ENCODE measurements at regions not wholly inside any gene's neighbourhood (a gene's known extent, or its start where the extent isn't known, plus 50 kb on each side); places are given as distances from the start of the nearest gene placed in this dataset.

DNA sequence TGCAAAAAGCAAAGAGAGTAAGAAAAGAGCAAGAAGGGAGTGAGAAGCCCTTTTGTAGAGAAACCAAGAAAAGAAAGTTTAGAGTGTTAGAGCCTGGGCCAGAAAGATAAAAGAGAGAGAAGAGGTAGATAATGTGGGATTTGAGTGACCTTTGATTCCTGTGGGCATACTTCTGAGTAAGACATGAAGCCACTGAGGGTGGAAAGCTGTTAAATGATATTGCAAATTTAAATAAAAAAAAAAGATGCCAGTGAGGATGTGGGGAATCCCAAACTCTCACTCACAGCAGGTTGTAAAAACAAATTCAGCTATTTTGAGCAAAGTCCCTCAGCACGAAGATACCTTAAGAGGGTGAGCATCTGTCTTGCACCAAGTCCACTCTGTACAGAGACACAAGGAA is 59.4 kb upstream of the TOP3B start:
- intact Hi-C loops (cut with DNase I), result no loop called here
- H3K9me3 ChIP-seq, result no peaks in the 10 kb centered on the region
- DNase-seq, result no peak
- TF ChIP-seq, protein P1, sequence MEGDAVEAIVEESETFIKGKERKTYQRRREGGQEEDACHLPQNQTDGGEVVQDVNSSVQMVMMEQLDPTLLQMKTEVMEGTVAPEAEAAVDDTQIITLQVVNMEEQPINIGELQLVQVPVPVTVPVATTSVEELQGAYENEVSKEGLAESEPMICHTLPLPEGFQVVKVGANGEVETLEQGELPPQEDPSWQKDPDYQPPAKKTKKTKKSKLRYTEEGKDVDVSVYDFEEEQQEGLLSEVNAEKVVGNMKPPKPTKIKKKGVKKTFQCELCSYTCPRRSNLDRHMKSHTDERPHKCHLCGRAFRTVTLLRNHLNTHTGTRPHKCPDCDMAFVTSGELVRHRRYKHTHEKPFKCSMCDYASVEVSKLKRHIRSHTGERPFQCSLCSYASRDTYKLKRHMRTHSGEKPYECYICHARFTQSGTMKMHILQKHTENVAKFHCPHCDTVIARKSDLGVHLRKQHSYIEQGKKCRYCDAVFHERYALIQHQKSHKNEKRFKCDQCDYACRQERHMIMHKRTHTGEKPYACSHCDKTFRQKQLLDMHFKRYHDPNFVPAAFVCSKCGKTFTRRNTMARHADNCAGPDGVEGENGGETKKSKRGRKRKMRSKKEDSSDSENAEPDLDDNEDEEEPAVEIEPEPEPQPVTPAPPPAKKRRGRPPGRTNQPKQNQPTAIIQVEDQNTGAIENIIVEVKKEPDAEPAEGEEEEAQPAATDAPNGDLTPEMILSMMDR (IDR thresholded peaks at IDR 0.05), result no peak
- H3K4me1 ChIP-seq, result no peaks in the 10 kb centered on the region
- no peak overlapping the region for H3K27ac ChIP-seq
- no peaks in the 10 kb centered on the region for H3K27me3 ChIP-seq
- no peak overlapping the region for H3K4me3 ChIP-seq
- no peak overlapping the region for H3K9ac ChIP-seq (ENCODE audit: low read depth in 2 of 2, low read length in 2 of 2)
- no peaks in the 10 kb centered on the region for H3K36me3 ChIP-seq

DNA sequence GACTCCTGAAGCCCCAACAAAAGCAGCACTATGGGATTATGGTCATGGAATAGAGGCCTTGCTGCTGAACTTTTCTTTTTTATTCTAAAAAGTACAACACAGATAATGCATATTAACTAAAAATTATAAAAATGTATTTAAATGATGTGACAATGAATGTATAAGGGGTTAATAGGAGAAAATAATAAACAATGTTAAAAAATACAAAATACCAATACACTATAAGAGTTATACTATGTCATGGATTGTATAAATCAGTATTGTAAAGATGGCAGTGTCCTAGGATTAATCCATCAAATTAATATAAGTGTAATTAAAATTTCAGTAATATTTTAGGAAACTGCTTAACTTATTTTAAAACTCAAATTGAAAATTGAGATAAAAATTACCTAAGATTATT is 58.3 kb upstream of the TOP3B start:
- DNase-seq, result no peak
- no peaks in the 10 kb centered on the region for H3K4me1 ChIP-seq
- H3K4me3 ChIP-seq, result no peak overlapping the region
- no peak overlapping the region for H3K27ac ChIP-seq
- TF ChIP-seq, protein P1 (IDR thresholded peaks at IDR 0.05), result no peak
- intact Hi-C loops (cut with DNase I), result no loop called here
- no peak overlapping the region for H3K9ac ChIP-seq (ENCODE audit: low read depth in 2 of 2, low read length in 2 of 2)
- no peaks in the 10 kb centered on the region for H3K27me3 ChIP-seq
- H3K9me3 ChIP-seq, result no peaks in the 10 kb centered on the region
- no peaks in the 10 kb centered on the region for H3K36me3 ChIP-seq

DNA sequence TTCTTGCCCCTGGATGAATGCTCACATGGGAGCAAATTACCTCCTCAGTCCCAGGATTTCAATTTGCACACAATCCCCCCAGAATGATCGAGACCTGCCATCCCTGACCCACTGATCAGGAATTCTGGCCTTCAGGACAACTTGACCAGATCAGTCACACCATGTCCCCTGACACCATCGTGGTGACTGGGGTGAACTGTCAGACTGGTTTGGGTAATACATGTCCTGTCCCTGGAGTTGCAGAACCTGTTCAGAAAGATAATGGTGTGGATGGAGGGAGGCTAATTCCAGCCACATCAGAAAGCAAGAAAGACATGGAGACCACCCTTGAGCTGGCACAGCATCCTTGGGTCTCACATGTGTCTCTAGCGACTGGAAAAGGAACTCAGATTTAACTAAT is 57.9 kb upstream of the TOP3B start:
- no peak for DNase-seq
- no peak overlapping the region for H3K9ac ChIP-seq (ENCODE audit: low read depth in 2 of 2, low read length in 2 of 2)
- no peaks in the 10 kb centered on the region for H3K9me3 ChIP-seq
- TF ChIP-seq, protein P1 (IDR thresholded peaks at IDR 0.05), result no peak
- no peaks in the 10 kb centered on the region for H3K4me1 ChIP-seq
- H3K36me3 ChIP-seq, result no peaks in the 10 kb centered on the region
- no peak overlapping the region for H3K4me3 ChIP-seq
- H3K27me3 ChIP-seq, result no peaks in the 10 kb centered on the region
- H3K27ac ChIP-seq, result no peak overlapping the region
- intact Hi-C loops (cut with DNase I), result no loop called here

DNA sequence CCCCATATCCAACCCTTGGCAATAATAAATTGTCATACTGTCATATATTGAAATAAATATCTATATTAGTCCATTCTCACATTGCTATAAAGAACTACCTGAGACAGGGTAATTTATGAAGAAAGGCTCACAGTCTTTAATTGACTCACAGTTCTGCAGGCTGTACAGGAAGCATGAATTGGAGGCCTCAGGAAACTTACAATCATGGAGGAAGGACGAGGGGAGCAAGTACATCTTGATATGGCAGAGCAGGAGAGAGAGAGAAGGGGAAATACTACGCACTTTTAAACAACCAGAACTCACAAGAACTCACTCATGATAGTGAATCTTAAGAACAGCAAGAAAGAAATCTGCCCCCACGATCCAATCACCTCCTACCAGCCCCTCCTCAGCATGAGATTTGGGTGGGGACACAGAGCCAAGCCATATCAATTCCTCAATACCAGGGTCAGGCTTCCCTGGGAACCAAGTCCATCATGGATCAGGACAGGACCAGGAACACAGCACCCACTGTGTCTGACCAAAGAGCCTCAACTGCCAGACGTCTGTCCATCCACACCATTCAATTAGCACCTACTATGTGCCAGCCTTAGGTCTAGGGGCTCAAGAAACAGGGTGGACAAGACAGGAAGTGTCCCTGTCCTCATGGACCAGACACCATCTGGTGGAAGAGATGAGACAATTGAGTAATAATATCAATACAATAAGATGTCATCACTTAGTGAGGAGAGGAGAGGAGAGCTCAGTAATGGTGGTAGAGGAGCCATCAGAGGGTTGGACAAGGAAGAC is 56.9 kb upstream of the TOP3B start:
- Histone ChIP-seq H3K9me3 (no peaks in the 10 kb centered on the region), H3K27ac (no peak overlapping the region), H3K4me1 (no peaks in the 10 kb centered on the region), H3K4me3 (no peak overlapping the region), H3K27me3 (no peaks in the 10 kb centered on the region), H3K9ac (ENCODE audit: low read depth in 2 of 2, low read length in 2 of 2) (no peak overlapping the region), H3K36me3 (no peaks in the 10 kb centered on the region)
- intact Hi-C loops (cut with DNase I), result no loop called here
- TF ChIP-seq, protein P1 (IDR thresholded peaks at IDR 0.05), result no peak
- no peak for DNase-seq

DNA sequence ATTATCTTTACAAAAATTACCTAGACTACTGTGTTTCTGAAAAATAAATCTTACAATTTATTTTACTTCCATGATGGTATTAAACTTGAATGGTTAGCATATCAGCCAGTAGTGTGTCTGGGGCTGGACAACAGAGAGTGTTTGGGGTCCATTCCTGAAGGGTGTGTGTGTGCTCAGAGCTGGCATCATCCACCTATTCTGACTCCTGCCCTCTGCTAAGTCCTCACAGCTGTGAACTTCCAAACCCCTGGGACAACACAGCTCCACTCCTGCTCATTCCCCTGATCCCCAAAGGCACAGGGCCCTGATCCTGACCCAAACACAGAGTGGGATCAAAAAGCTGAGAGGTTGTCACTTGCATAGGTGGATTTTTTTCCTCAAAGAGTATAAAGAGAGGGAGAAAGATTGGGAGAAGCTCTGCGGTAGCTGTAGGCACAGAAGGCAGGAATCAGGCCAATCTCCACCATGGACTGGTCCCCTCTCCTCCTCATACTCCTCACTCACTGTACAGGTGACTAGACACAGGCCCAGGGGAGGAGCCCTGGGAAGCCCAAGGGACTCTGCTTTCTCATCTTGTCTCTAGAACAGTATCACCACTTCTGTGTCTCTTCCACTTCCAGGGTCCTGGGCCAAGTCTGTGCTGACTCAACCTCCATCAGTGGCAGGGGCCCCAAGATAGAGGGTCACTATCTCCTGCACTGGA is 55.7 kb upstream of the TOP3B start:
- TF ChIP-seq, protein P1 (IDR thresholded peaks at IDR 0.05), result no peak
- H3K4me3 ChIP-seq, result no peak overlapping the region
- H3K4me1 ChIP-seq, result no peaks in the 10 kb centered on the region
- H3K36me3 ChIP-seq, result no peaks in the 10 kb centered on the region
- H3K27me3 ChIP-seq, result no peaks in the 10 kb centered on the region
- H3K27ac ChIP-seq, result no peak overlapping the region
- intact Hi-C loops (cut with DNase I), result no loop called here
- H3K9ac ChIP-seq (ENCODE audit: low read depth in 2 of 2, low read length in 2 of 2), result no peak overlapping the region
- no peaks in the 10 kb centered on the region for H3K9me3 ChIP-seq
- no peak for DNase-seq

All from colonic mucosa (tissue), 4 donors.